Activated CD4-positive, CD25-positive, alpha-beta regulatory T cell treated with anti-CD3 and anti-CD28 coated beads, Interleukin-2, amount 50 U/mL, for 72 hours (primary cell): ENCODE measurements at regions not wholly inside any gene's neighbourhood (a gene's known extent, or its start where the extent isn't known, plus 50 kb on each side); places are given as distances from the start of the nearest gene placed in this dataset.
A peak's percentile ranks its signal among the peaks of the same experiment; 100 is the strongest.
"Not testable (repeated sequence)": the region's sequence is repeated elsewhere in the genome, so short reads cannot be mapped to it uniquely, and the experiment has no call there.

Source experiments
- DNase-seq: peaks from one replicate; pipeline ENCODE4 v3.0.0; 2021

GRCh38 chr6:26234421-26235301, 130.3 kb upstream of the BTN3A2 start:
- DNase-seq = peak; percentile 70

GRCh38 chr6:26235302-26235670, 129.7 kb upstream of the BTN3A2 start:
- DNase-seq = no peak

GRCh38 chr6:26239415-26239814, 125.6 kb upstream of the BTN3A2 start:
- DNase-seq = not testable (repeated sequence)

- peak; percentile 72 for DNase-seq
Observed at GRCh38 chr6:26240157-26241032, 124.6 kb upstream of the BTN3A2 start.

- DNase-seq = peak; percentile 64
Observed at GRCh38 chr6:26241033-26241895, 123.7 kb upstream of the BTN3A2 start.

- no peak for DNase-seq
Observed at GRCh38 chr6:26243132-26243531, 121.9 kb upstream of the BTN3A2 start.

- DNase-seq = no peak
Observed at GRCh38 chr6:26243752-26244151, 121.2 kb upstream of the BTN3A2 start.

- DNase-seq = no peak
Observed at GRCh38 chr6:26246058-26246457, 118.9 kb upstream of the BTN3A2 start.

GRCh38 chr6:26246553-26246952, 118.4 kb upstream of the BTN3A2 start:
- no peak for DNase-seq

GRCh38 chr6:26249707-26249956, 115.4 kb upstream of the BTN3A2 start:
- peak; percentile 64 for DNase-seq

GRCh38 chr6:26249957-26250697, 114.9 kb upstream of the BTN3A2 start:
- DNase-seq = peak; percentile 74

- no peak for DNase-seq
Observed at GRCh38 chr6:26250698-26251044, 114.3 kb upstream of the BTN3A2 start.

- peak; percentile 65 for DNase-seq
Observed at GRCh38 chr6:26251354-26252076, 113.5 kb upstream of the BTN3A2 start.

GRCh38 chr6:26252077-26252472, 112.9 kb upstream of the BTN3A2 start:
- DNase-seq = no peak

- DNase-seq = no peak
Observed at GRCh38 chr6:26254724-26255123, 110.3 kb upstream of the BTN3A2 start.

- no peak for DNase-seq
Observed at GRCh38 chr6:26257272-26257671, 107.7 kb upstream of the BTN3A2 start.

GRCh38 chr6:26258212-26258977, 106.6 kb upstream of the BTN3A2 start:
- DNase-seq = no peak

GRCh38 chr6:26260110-26260637, 104.8 kb upstream of the BTN3A2 start:
- no peak for DNase-seq

- no peak for DNase-seq
Observed at GRCh38 chr6:26260725-26261490, 104.1 kb upstream of the BTN3A2 start.

- DNase-seq = no peak
Observed at GRCh38 chr6:26264547-26264946, 100.5 kb upstream of the BTN3A2 start.
